ENCODE measurements at regions not wholly inside any gene's neighbourhood (a gene's known extent, or its start where the extent isn't known, plus 50 kb on each side); places are given as distances from the start of the nearest gene placed in this dataset.
A peak's percentile ranks its signal among the peaks of the same experiment; 100 is the strongest.

- no peaks in the 10 kb centered on the region for H3K79me1 ChIP-seq (replicated peaks; ENCODE audit: low read length, poor library complexity, severe bottlenecking)
- no peaks in the 10 kb centered on the region for H3K27me3 ChIP-seq (ENCODE audit: control insufficient read depth in 1 of 2, insufficient read depth in 1 of 2, low read length in 2 of 2)
- H3K4me2 ChIP-seq (ENCODE audit: low read length, poor library complexity, severe bottlenecking), result no peak overlapping the region
- no peak overlapping the region for H2AFZ ChIP-seq (ENCODE audit: low read depth, low read length)
- no peak overlapping the region for H2AK5ac ChIP-seq (ENCODE audit: low read length, severe bottlenecking)
- H2BK12ac ChIP-seq (ENCODE audit: low read length in 2 of 2), result no peak overlapping the region
- H4K8ac ChIP-seq (ENCODE audit: low read length), result no peak overlapping the region
- H3K14ac ChIP-seq (ENCODE audit: low read length in 2 of 2), result no peak overlapping the region
- no peak overlapping the region for H2BK5ac ChIP-seq (ENCODE audit: low read depth, low read length, poor library complexity, severe bottlenecking)
- H3K27ac ChIP-seq (ENCODE audit: low read length, poor library complexity, severe bottlenecking), result no peak overlapping the region
- H2BK120ac ChIP-seq (ENCODE audit: low read depth, low read length), result no peak overlapping the region
- no peak overlapping the region for H4K91ac ChIP-seq (ENCODE audit: low read length)
- DNase-seq, result no peak
- H3K18ac ChIP-seq (ENCODE audit: low read depth in 1 of 2, low read length in 2 of 2), result no peak overlapping the region
- no peaks in the 10 kb centered on the region for H3K36me3 ChIP-seq (ENCODE audit: control insufficient read depth in 1 of 2, insufficient read depth in 2 of 2, low read depth in 1 of 2, low read length in 2 of 2)
- WGBS, result 91% methylated on average over 6 of the region's 6 CpGs
- H2BK15ac ChIP-seq (ENCODE audit: low read depth, poor library complexity, severe bottlenecking), result no peak overlapping the region
- H3K9me3 ChIP-seq (ENCODE audit: control insufficient read depth, low read length), result peaks cover under 1% of the 10 kb centered on the region
- no peak overlapping the region for H3K4ac ChIP-seq (ENCODE audit: low read depth in 1 of 2, low read length in 2 of 2)
- H3K23ac ChIP-seq (ENCODE audit: low read length in 2 of 2), result no peak overlapping the region
- H3K4me1 ChIP-seq (ENCODE audit: control insufficient read depth, insufficient read depth, low read depth, low read length), result peaks cover 1% of the 10 kb centered on the region
- H3K9ac ChIP-seq (ENCODE audit: low read length), result no peak overlapping the region
- no peak overlapping the region for H3K4me3 ChIP-seq (ENCODE audit: insufficient read depth in 1 of 2, low read depth in 1 of 2, low read length in 2 of 2)
These were observed 458.9 kb downstream of the COG6 start for GRCh38 chr13:40114305-40114896.

- Histone ChIP-seq H2AFZ (ENCODE audit: low read depth, low read length) (no peak overlapping the region), H2BK5ac (ENCODE audit: low read depth, low read length, poor library complexity, severe bottlenecking) (no peak overlapping the region), H3K23ac (ENCODE audit: low read length in 2 of 2) (no peak overlapping the region), H2BK120ac (ENCODE audit: low read depth, low read length) (no peak overlapping the region), H3K4me3 (ENCODE audit: insufficient read depth in 1 of 2, low read depth in 1 of 2, low read length in 2 of 2) (no peak overlapping the region), H3K4me1 (ENCODE audit: control insufficient read depth, insufficient read depth, low read depth, low read length) (peaks cover 1% of the 10 kb centered on the region), H2BK12ac (ENCODE audit: low read length in 2 of 2) (no peak overlapping the region), H2BK15ac (ENCODE audit: low read depth, poor library complexity, severe bottlenecking) (no peak overlapping the region), H2AK5ac (ENCODE audit: low read length, severe bottlenecking) (no peak overlapping the region), H3K36me3 (ENCODE audit: control insufficient read depth in 1 of 2, insufficient read depth in 2 of 2, low read depth in 1 of 2, low read length in 2 of 2) (no peaks in the 10 kb centered on the region), H3K79me1 (replicated peaks; ENCODE audit: low read length, poor library complexity, severe bottlenecking) (no peaks in the 10 kb centered on the region), H3K27me3 (ENCODE audit: control insufficient read depth in 1 of 2, insufficient read depth in 1 of 2, low read length in 2 of 2) (no peaks in the 10 kb centered on the region), H4K91ac (ENCODE audit: low read length) (no peak overlapping the region), H3K4ac (ENCODE audit: low read depth in 1 of 2, low read length in 2 of 2) (no peak overlapping the region), H3K27ac (ENCODE audit: low read length, poor library complexity, severe bottlenecking) (peak overlapping the region; percentile 64), H3K18ac (ENCODE audit: low read depth in 1 of 2, low read length in 2 of 2) (no peak overlapping the region), H4K8ac (ENCODE audit: low read length) (no peak overlapping the region), H3K14ac (ENCODE audit: low read length in 2 of 2) (no peak overlapping the region), H3K4me2 (ENCODE audit: low read length, poor library complexity, severe bottlenecking) (no peak overlapping the region), H3K9ac (ENCODE audit: low read length) (peak overlapping the region; percentile 52), H3K9me3 (ENCODE audit: control insufficient read depth, low read length) (peaks cover 4% of the 10 kb centered on the region)
- WGBS, result 71% methylated on average over 1 of the region's 2 CpGs
- no peak for DNase-seq
These were observed 460.0 kb downstream of the COG6 start for GRCh38 chr13:40115426-40115825.

GRCh38 chr13:40116008-40116407 is 460.5 kb downstream of the COG6 start:
- no peak overlapping the region for H3K4me2 ChIP-seq (ENCODE audit: low read length, poor library complexity, severe bottlenecking)
- H2AFZ ChIP-seq (ENCODE audit: low read depth, low read length), result no peak overlapping the region
- H3K27ac ChIP-seq (ENCODE audit: low read length, poor library complexity, severe bottlenecking), result peak overlapping the region; percentile 44
- no peak overlapping the region for H2BK12ac ChIP-seq (ENCODE audit: low read length in 2 of 2)
- H4K91ac ChIP-seq (ENCODE audit: low read length), result no peak overlapping the region
- DNase-seq, result peak; percentile 88
- 29% methylated on average over 6 of the region's 6 CpGs for WGBS
- H4K8ac ChIP-seq (ENCODE audit: low read length), result no peak overlapping the region
- H2BK120ac ChIP-seq (ENCODE audit: low read depth, low read length), result no peak overlapping the region
- peaks cover 4% of the 10 kb centered on the region for H3K9me3 ChIP-seq (ENCODE audit: control insufficient read depth, low read length)
- H3K4me1 ChIP-seq (ENCODE audit: control insufficient read depth, insufficient read depth, low read depth, low read length), result peaks cover 1% of the 10 kb centered on the region
- H3K36me3 ChIP-seq (ENCODE audit: control insufficient read depth in 1 of 2, insufficient read depth in 2 of 2, low read depth in 1 of 2, low read length in 2 of 2), result no peaks in the 10 kb centered on the region
- H2BK5ac ChIP-seq (ENCODE audit: low read depth, low read length, poor library complexity, severe bottlenecking), result no peak overlapping the region
- H2AK5ac ChIP-seq (ENCODE audit: low read length, severe bottlenecking), result no peak overlapping the region
- H3K23ac ChIP-seq (ENCODE audit: low read length in 2 of 2), result no peak overlapping the region
- H3K9ac ChIP-seq (ENCODE audit: low read length), result peak overlapping the region; percentile 52
- no peaks in the 10 kb centered on the region for H3K27me3 ChIP-seq (ENCODE audit: control insufficient read depth in 1 of 2, insufficient read depth in 1 of 2, low read length in 2 of 2)
- no peak overlapping the region for H3K14ac ChIP-seq (ENCODE audit: low read length in 2 of 2)
- no peak overlapping the region for H3K18ac ChIP-seq (ENCODE audit: low read depth in 1 of 2, low read length in 2 of 2)
- no peak overlapping the region for H3K4ac ChIP-seq (ENCODE audit: low read depth in 1 of 2, low read length in 2 of 2)
- H2BK15ac ChIP-seq (ENCODE audit: low read depth, poor library complexity, severe bottlenecking), result no peak overlapping the region
- no peak overlapping the region for H3K4me3 ChIP-seq (ENCODE audit: insufficient read depth in 1 of 2, low read depth in 1 of 2, low read length in 2 of 2)
- H3K79me1 ChIP-seq (replicated peaks; ENCODE audit: low read length, poor library complexity, severe bottlenecking), result no peaks in the 10 kb centered on the region

GRCh38 chr13:40118337-40118736 is 462.9 kb downstream of the COG6 start:
- WGBS, result 100% methylated on average over 1 of the region's 3 CpGs
- no peak overlapping the region for H3K4me3 ChIP-seq (ENCODE audit: insufficient read depth in 1 of 2, low read depth in 1 of 2, low read length in 2 of 2)
- no peak overlapping the region for H4K8ac ChIP-seq (ENCODE audit: low read length)
- no peaks in the 10 kb centered on the region for H3K79me1 ChIP-seq (replicated peaks; ENCODE audit: low read length, poor library complexity, severe bottlenecking)
- no peak overlapping the region for H2AK5ac ChIP-seq (ENCODE audit: low read length, severe bottlenecking)
- no peaks in the 10 kb centered on the region for H3K27me3 ChIP-seq (ENCODE audit: control insufficient read depth in 1 of 2, insufficient read depth in 1 of 2, low read length in 2 of 2)
- H2BK12ac ChIP-seq (ENCODE audit: low read length in 2 of 2), result no peak overlapping the region
- DNase-seq, result no peak
- H3K23ac ChIP-seq (ENCODE audit: low read length in 2 of 2), result no peak overlapping the region
- H3K4me2 ChIP-seq (ENCODE audit: low read length, poor library complexity, severe bottlenecking), result no peak overlapping the region
- H3K27ac ChIP-seq (ENCODE audit: low read length, poor library complexity, severe bottlenecking), result no peak overlapping the region
- no peak overlapping the region for H4K91ac ChIP-seq (ENCODE audit: low read length)
- no peak overlapping the region for H3K14ac ChIP-seq (ENCODE audit: low read length in 2 of 2)
- no peak overlapping the region for H2BK5ac ChIP-seq (ENCODE audit: low read depth, low read length, poor library complexity, severe bottlenecking)
- H3K9ac ChIP-seq (ENCODE audit: low read length), result no peak overlapping the region
- H2BK120ac ChIP-seq (ENCODE audit: low read depth, low read length), result no peak overlapping the region
- peaks cover 4% of the 10 kb centered on the region for H3K9me3 ChIP-seq (ENCODE audit: control insufficient read depth, low read length)
- no peaks in the 10 kb centered on the region for H3K36me3 ChIP-seq (ENCODE audit: control insufficient read depth in 1 of 2, insufficient read depth in 2 of 2, low read depth in 1 of 2, low read length in 2 of 2)
- no peak overlapping the region for H2AFZ ChIP-seq (ENCODE audit: low read depth, low read length)
- H3K4ac ChIP-seq (ENCODE audit: low read depth in 1 of 2, low read length in 2 of 2), result no peak overlapping the region
- H3K4me1 ChIP-seq (ENCODE audit: control insufficient read depth, insufficient read depth, low read depth, low read length), result peaks cover 1% of the 10 kb centered on the region
- no peak overlapping the region for H2BK15ac ChIP-seq (ENCODE audit: low read depth, poor library complexity, severe bottlenecking)
- no peak overlapping the region for H3K18ac ChIP-seq (ENCODE audit: low read depth in 1 of 2, low read length in 2 of 2)
